SK-N-SH treated with all-trans-retinoic acid at 6 μM for 48 hours (cell line): ENCODE measurements at regions not wholly inside any gene's neighbourhood (a gene's known extent, or its start where the extent isn't known, plus 50 kb on each side); places are given as distances from the start of the nearest gene placed in this dataset.

ENCODE experiments used
- ATAC-seq: fragments of 200-7000 bp; cut with Tn5 transposase; 3 replicates; pipeline ENCODE4 v1.9.1; 2020; ENCODE audit warnings: mild to moderate bottlenecking, moderate library complexity
- ARNTL ChIP-seq: fragments of 450-650 bp; formaldehyde crosslinking; IDR thresholded peaks from 2 replicates; pipeline ENCODE4 v1.5.0; 2020; ENCODE audit warnings: low read depth, mild to moderate bottlenecking, moderate library complexity, borderline replicate concordance
- BACH2 ChIP-seq: fragments of 250-450 bp; sonication (Bioruptor Pico); IDR thresholded peaks from 2 replicates; pipeline ENCODE4 v1.9.0; 2021; ENCODE audit warnings: mild to moderate bottlenecking, borderline replicate concordance
- CSRNP3 ChIP-seq: fragments of 250-450 bp; sonication (Bioruptor Pico); IDR thresholded peaks from 2 replicates; pipeline ENCODE4 v1.5.1; 2021; ENCODE audit warnings: mild to moderate bottlenecking, moderate library complexity
- ESRRG ChIP-seq: fragments of 250-450 bp; sonication (Bioruptor Pico); IDR thresholded peaks from 2 replicates; pipeline ENCODE4 v1.6.1; 2021; ENCODE audit warnings: mild to moderate bottlenecking
- GLIS3 ChIP-seq: fragments of 250-450 bp; sonication (Bioruptor Pico); IDR thresholded peaks from 2 replicates; pipeline ENCODE4 v1.5.0; 2020; ENCODE audit warnings: mild to moderate bottlenecking, moderate library complexity
- ISL1 ChIP-seq: fragments of 250-450 bp; sonication (Bioruptor Pico); IDR thresholded peaks from 2 replicates; pipeline ENCODE4 v2.1.2; 2022; ENCODE audit warnings: mild to moderate bottlenecking, moderate library complexity
- OSR1 ChIP-seq: fragments of 250-450 bp; sonication (Bioruptor Pico); IDR thresholded peaks from 2 replicates; pipeline ENCODE4 v1.8.0; 2022; ENCODE audit warnings: moderate library complexity, mild to moderate bottlenecking, inconsistent platforms
- PPARA ChIP-seq: fragments of 250-450 bp; sonication (Bioruptor Pico); IDR thresholded peaks from 2 replicates; pipeline ENCODE4 v1.5.0; 2020; ENCODE audit warnings: mild to moderate bottlenecking, borderline replicate concordance
- RARB ChIP-seq: fragments of 250-450 bp; sonication (Bioruptor Pico); IDR thresholded peaks from 2 replicates; pipeline ENCODE4 v1.8.0; 2021; ENCODE audit warnings: mild to moderate bottlenecking, moderate library complexity
- SNAI2 ChIP-seq: fragments of 250-450 bp; sonication (Bioruptor Pico); IDR thresholded peaks from 2 replicates; pipeline ENCODE4 v1.5.0; 2020; ENCODE audit warnings: mild to moderate bottlenecking, moderate library complexity
- TCF4 ChIP-seq: fragments of 250-450 bp; sonication (Bioruptor Pico); IDR thresholded peaks from 2 replicates; pipeline ENCODE4 v1.8.0; 2021; ENCODE audit warnings: mild to moderate bottlenecking, moderate library complexity, borderline replicate concordance
- TOX ChIP-seq: fragments of 250-450 bp; sonication (Bioruptor Pico); IDR thresholded peaks from 2 replicates; pipeline ENCODE4 v1.8.0; 2021; ENCODE audit warnings: mild to moderate bottlenecking, moderate library complexity, borderline replicate concordance
- ZFP30 ChIP-seq: fragments of 450-650 bp; formaldehyde crosslinking; IDR thresholded peaks from 2 replicates; pipeline ENCODE4 v1.5.0; 2022; ENCODE audit warnings: mild to moderate bottlenecking, moderate library complexity
- ZNF70 ChIP-seq: fragments of 450-650 bp; formaldehyde crosslinking; IDR thresholded peaks from 2 replicates; pipeline ENCODE4 v1.5.0; 2020; ENCODE audit warnings: mild to moderate bottlenecking, moderate library complexity
- ZNF8 ChIP-seq: fragments of 450-650 bp; formaldehyde crosslinking; IDR thresholded peaks from 2 replicates; pipeline ENCODE4 v1.5.0; 2020; ENCODE audit warnings: mild to moderate bottlenecking, moderate library complexity
- TF ChIP-seq, protein P1 (sequence below): fragments of 250-450 bp; sonication (Bioruptor Pico); IDR thresholded peaks from 2 replicates; pipeline ENCODE4 v1.5.0; 2020; ENCODE audit warnings: mild to moderate bottlenecking, moderate library complexity
- TF ChIP-seq, protein P2 (sequence below): fragments of 250-450 bp; sonication (Bioruptor Pico); IDR thresholded peaks from 2 replicates; pipeline ENCODE4 v1.5.1; 2020; ENCODE audit warnings: low read depth, mild to moderate bottlenecking, moderate library complexity
- TF ChIP-seq, protein P3 (sequence below): fragments of 250-450 bp; sonication (Bioruptor Pico); IDR thresholded peaks from 2 replicates; pipeline ENCODE4 v1.8.0; 2021; ENCODE audit warnings: low read depth, mild to moderate bottlenecking, moderate library complexity, borderline replicate concordance

GRCh38 chr18:57983472-57983871 is 60.6 kb upstream of the NEDD4L start (continued):
- TF ChIP-seq PPARA (CRISPR knock-in tag) (no peak), CSRNP3 (CRISPR knock-in tag) (no peak)

- TF ChIP-seq RARB (CRISPR knock-in tag) (no peak), ZNF70 (no peak), SNAI2 (CRISPR knock-in tag) (no peak), TOX (no peak), TCF4 (CRISPR knock-in tag) (no peak), GLIS3 (no peak), ISL1 (CRISPR knock-in tag) (no peak), ZNF8 (CRISPR knock-in tag) (no peak), OSR1 (CRISPR knock-in tag) (no peak), ZFP30 (CRISPR knock-in tag) (no peak), BACH2 (no peak)
- TF ChIP-seq, protein P1, sequence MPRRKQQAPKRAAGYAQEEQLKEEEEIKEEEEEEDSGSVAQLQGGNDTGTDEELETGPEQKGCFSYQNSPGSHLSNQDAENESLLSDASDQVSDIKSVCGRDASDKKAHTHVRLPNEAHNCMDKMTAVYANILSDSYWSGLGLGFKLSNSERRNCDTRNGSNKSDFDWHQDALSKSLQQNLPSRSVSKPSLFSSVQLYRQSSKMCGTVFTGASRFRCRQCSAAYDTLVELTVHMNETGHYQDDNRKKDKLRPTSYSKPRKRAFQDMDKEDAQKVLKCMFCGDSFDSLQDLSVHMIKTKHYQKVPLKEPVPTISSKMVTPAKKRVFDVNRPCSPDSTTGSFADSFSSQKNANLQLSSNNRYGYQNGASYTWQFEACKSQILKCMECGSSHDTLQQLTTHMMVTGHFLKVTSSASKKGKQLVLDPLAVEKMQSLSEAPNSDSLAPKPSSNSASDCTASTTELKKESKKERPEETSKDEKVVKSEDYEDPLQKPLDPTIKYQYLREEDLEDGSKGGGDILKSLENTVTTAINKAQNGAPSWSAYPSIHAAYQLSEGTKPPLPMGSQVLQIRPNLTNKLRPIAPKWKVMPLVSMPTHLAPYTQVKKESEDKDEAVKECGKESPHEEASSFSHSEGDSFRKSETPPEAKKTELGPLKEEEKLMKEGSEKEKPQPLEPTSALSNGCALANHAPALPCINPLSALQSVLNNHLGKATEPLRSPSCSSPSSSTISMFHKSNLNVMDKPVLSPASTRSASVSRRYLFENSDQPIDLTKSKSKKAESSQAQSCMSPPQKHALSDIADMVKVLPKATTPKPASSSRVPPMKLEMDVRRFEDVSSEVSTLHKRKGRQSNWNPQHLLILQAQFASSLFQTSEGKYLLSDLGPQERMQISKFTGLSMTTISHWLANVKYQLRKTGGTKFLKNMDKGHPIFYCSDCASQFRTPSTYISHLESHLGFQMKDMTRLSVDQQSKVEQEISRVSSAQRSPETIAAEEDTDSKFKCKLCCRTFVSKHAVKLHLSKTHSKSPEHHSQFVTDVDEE (CRISPR knock-in tag), result no peak
- TF ChIP-seq, protein P2, sequence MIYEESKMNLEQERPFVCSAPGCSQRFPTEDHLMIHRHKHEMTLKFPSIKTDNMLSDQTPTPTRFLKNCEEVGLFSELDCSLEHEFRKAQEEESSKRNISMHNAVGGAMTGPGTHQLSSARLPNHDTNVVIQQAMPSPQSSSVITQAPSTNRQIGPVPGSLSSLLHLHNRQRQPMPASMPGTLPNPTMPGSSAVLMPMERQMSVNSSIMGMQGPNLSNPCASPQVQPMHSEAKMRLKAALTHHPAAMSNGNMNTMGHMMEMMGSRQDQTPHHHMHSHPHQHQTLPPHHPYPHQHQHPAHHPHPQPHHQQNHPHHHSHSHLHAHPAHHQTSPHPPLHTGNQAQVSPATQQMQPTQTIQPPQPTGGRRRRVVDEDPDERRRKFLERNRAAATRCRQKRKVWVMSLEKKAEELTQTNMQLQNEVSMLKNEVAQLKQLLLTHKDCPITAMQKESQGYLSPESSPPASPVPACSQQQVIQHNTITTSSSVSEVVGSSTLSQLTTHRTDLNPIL, result no peak
- TF ChIP-seq, protein P3, sequence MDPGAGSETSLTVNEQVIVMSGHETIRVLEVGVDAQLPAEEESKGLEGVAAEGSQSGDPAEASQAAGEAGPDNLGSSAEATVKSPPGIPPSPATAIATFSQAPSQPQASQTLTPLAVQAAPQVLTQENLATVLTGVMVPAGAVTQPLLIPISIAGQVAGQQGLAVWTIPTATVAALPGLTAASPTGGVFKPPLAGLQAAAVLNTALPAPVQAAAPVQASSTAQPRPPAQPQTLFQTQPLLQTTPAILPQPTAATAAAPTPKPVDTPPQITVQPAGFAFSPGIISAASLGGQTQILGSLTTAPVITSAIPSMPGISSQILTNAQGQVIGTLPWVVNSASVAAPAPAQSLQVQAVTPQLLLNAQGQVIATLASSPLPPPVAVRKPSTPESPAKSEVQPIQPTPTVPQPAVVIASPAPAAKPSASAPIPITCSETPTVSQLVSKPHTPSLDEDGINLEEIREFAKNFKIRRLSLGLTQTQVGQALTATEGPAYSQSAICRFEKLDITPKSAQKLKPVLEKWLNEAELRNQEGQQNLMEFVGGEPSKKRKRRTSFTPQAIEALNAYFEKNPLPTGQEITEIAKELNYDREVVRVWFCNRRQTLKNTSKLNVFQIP (CRISPR knock-in tag), result no peak
- TF ChIP-seq, all 23 proteins: peak for 0
- ATAC-seq, result no peak
Measured at GRCh38 chr18:57982372-57983021, 61.5 kb upstream of the NEDD4L start.

DNA sequence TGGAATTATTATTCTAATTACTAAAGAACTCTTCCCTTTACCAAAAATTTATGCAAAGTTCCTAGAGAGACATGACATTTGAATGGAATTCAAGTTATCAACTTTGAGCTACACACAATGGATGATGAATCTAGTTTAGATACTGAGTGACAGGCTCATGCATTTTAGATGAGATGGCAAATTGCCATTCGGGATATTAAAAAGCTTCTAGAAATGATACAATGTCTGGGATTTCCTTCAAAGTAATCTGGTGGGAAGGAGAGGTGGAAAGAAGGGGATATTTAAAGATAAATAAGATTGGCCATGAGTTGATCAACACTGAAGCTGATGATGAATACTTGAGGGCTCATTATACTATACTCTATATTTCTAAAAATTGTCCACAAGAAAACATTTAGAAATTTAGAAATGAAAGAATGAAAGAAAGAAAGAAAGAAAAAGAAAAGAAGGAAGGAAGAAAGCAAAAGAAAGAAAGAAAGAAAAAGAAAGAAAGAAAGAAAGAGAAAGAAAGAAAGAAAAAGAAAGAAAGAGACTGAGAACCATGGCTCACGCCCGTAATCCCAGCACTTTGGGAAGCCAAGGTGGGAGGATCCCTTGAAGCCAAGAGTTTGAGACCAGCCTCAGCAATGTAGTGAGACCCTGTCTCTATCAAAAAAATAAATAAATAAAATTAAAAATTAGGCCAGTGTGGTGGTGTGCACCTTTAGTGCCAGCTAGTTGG is 62.6 kb upstream of the NEDD4L start:
- no peak for ATAC-seq
- no peak for TF ChIP-seq ARNTL (CRISPR knock-in tag)
- TF ChIP-seq, protein P3 (CRISPR knock-in tag), result no peak
- TF ChIP-seq PPARA (CRISPR knock-in tag), result no peak
- TF ChIP-seq SNAI2 (CRISPR knock-in tag), result no peak
- no peak for TF ChIP-seq ISL1 (CRISPR knock-in tag)
- TF ChIP-seq ZNF70, result no peak
- no peak for TF ChIP-seq GLIS3

GRCh38 chr18:57980573-57981307 is 63.3 kb upstream of the NEDD4L start:
- ATAC-seq, result no peak
- TF ChIP-seq OSR1 (CRISPR knock-in tag), result no peak
- TF ChIP-seq CSRNP3 (CRISPR knock-in tag), result no peak
- no peak for TF ChIP-seq ZFP30 (CRISPR knock-in tag)
- TF ChIP-seq, protein P1 (CRISPR knock-in tag), result no peak
- no peak for TF ChIP-seq TOX
- TF ChIP-seq GLIS3, result no peak
- TF ChIP-seq BACH2, result no peak
- TF ChIP-seq ESRRG (CRISPR knock-in tag), result no peak
- no peak for TF ChIP-seq ZNF8 (CRISPR knock-in tag)
